ENCODE measurements at regions not wholly inside any gene's neighbourhood (a gene's known extent, or its start where the extent isn't known, plus 50 kb on each side); places are given as distances from the start of the nearest gene placed in this dataset.

- no peak overlapping the region for H3K4me3 ChIP-seq
- no peak overlapping the region for H3K27ac ChIP-seq
- DNase-seq = no peak
- no peaks in the 10 kb centered on the region for H3K4me1 ChIP-seq
- no peaks in the 10 kb centered on the region for H3K9me3 ChIP-seq
- H3K27me3 ChIP-seq = no peaks in the 10 kb centered on the region
- H3K36me3 ChIP-seq = no peaks in the 10 kb centered on the region
- TF ChIP-seq, protein P1, sequence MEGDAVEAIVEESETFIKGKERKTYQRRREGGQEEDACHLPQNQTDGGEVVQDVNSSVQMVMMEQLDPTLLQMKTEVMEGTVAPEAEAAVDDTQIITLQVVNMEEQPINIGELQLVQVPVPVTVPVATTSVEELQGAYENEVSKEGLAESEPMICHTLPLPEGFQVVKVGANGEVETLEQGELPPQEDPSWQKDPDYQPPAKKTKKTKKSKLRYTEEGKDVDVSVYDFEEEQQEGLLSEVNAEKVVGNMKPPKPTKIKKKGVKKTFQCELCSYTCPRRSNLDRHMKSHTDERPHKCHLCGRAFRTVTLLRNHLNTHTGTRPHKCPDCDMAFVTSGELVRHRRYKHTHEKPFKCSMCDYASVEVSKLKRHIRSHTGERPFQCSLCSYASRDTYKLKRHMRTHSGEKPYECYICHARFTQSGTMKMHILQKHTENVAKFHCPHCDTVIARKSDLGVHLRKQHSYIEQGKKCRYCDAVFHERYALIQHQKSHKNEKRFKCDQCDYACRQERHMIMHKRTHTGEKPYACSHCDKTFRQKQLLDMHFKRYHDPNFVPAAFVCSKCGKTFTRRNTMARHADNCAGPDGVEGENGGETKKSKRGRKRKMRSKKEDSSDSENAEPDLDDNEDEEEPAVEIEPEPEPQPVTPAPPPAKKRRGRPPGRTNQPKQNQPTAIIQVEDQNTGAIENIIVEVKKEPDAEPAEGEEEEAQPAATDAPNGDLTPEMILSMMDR (IDR thresholded peaks at IDR 0.05) = no peak
- intact Hi-C loops (cut with DNase I) = no loop called here
- H3K9ac ChIP-seq (ENCODE audit: low read depth in 2 of 2, low read length in 2 of 2) = no peak overlapping the region
Measured at GRCh38 chr18:29351171-29351570, 1174.2 kb upstream of the CDH2 start.

- intact Hi-C loops (cut with DNase I) = no loop called here
- H3K9me3 ChIP-seq = no peaks in the 10 kb centered on the region
- H3K4me3 ChIP-seq = no peak overlapping the region
- TF ChIP-seq, protein P1 (IDR thresholded peaks at IDR 0.05) = no peak
- H3K9ac ChIP-seq (ENCODE audit: low read depth in 2 of 2, low read length in 2 of 2) = no peak overlapping the region
- H3K27ac ChIP-seq = no peak overlapping the region
- H3K4me1 ChIP-seq = no peaks in the 10 kb centered on the region
- no peak for DNase-seq
- H3K27me3 ChIP-seq = no peaks in the 10 kb centered on the region
- no peaks in the 10 kb centered on the region for H3K36me3 ChIP-seq
Measured at GRCh38 chr18:29328932-29329331, 1152.0 kb upstream of the CDH2 start.

DNA sequence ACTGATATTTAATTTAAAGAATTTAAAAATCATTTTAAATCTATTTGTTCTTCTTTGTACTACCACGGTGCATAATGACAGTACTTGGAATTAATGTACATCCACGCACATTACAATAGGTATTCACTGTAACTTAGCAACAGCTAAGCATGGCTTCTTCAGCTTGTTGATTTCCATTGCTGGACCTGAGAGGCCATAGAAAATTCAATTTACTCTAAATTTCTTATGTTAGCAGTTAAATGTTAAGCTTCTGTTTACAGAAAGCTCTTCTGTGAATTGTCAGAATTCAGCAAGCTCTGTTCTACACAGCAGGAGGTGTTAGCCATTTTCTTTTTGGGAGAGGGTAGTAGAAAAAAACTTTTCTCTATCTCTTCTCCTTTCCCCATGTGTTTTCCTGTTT lies 1149.3 kb upstream of the CDH2 start:
- Histone ChIP-seq H3K9ac (ENCODE audit: low read depth in 2 of 2, low read length in 2 of 2) (no peak overlapping the region), H3K27ac (no peak overlapping the region), H3K27me3 (no peaks in the 10 kb centered on the region), H3K36me3 (no peaks in the 10 kb centered on the region), H3K4me3 (no peak overlapping the region), H3K4me1 (no peaks in the 10 kb centered on the region), H3K9me3 (no peaks in the 10 kb centered on the region)
- intact Hi-C loops (cut with DNase I) = no loop called here
- TF ChIP-seq, protein P1 (IDR thresholded peaks at IDR 0.05) = no peak
- DNase-seq = no peak

- Histone ChIP-seq H3K9ac (ENCODE audit: low read depth in 2 of 2, low read length in 2 of 2) (no peak overlapping the region), H3K27me3 (no peaks in the 10 kb centered on the region), H3K4me3 (no peak overlapping the region), H3K9me3 (no peaks in the 10 kb centered on the region), H3K36me3 (no peaks in the 10 kb centered on the region), H3K4me1 (no peaks in the 10 kb centered on the region), H3K27ac (no peak overlapping the region)
- no peak for DNase-seq
- intact Hi-C loops (cut with DNase I) = no loop called here
- TF ChIP-seq, protein P1 (IDR thresholded peaks at IDR 0.05) = no peak
Measured at GRCh38 chr18:29321561-29321960, 1144.6 kb upstream of the CDH2 start.

GRCh38 chr18:29313312-29313711 lies 1136.4 kb upstream of the CDH2 start:
- no peaks in the 10 kb centered on the region for H3K4me1 ChIP-seq
- no peak overlapping the region for H3K9ac ChIP-seq (ENCODE audit: low read depth in 2 of 2, low read length in 2 of 2)
- no peaks in the 10 kb centered on the region for H3K27me3 ChIP-seq
- H3K4me3 ChIP-seq = no peak overlapping the region
- H3K36me3 ChIP-seq = no peaks in the 10 kb centered on the region
- intact Hi-C loops (cut with DNase I) = no loop called here
- no peaks in the 10 kb centered on the region for H3K9me3 ChIP-seq
- H3K27ac ChIP-seq = no peak overlapping the region
- DNase-seq = no peak
- TF ChIP-seq, protein P1 (IDR thresholded peaks at IDR 0.05) = no peak

DNA sequence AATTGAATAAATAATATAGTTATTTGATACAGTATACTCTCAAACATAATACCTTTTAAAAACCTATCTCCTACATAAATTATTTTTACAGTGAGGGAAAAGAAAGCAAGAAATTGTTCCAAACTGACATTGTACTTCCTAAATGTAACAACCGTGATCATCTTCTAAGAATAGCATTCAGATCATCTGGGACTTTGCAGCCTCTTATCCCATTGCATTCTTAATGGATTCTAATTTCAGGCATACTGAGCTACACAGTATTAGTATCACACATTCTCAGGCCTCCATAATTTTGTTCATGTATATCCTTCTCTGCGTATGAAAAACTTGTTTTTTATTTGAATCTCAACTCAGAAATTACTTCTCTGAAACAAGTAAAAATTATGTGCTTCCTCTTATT lies 1134.7 kb upstream of the CDH2 start:
- Histone ChIP-seq H3K4me3 (no peak overlapping the region), H3K27me3 (no peaks in the 10 kb centered on the region), H3K4me1 (no peaks in the 10 kb centered on the region), H3K27ac (no peak overlapping the region), H3K36me3 (no peaks in the 10 kb centered on the region), H3K9me3 (no peaks in the 10 kb centered on the region), H3K9ac (ENCODE audit: low read depth in 2 of 2, low read length in 2 of 2) (no peak overlapping the region)
- intact Hi-C loops (cut with DNase I) = no loop called here
- DNase-seq = no peak
- TF ChIP-seq, protein P1 (IDR thresholded peaks at IDR 0.05) = no peak

All from colonic mucosa (tissue), 4 donors.